Testis (tissue), 2 donors: ENCODE measurements at regions not wholly inside any gene's neighbourhood (a gene's known extent, or its start where the extent isn't known, plus 50 kb on each side); places are given as distances from the start of the nearest gene placed in this dataset.

Source experiments
- CTCF ChIP-seq, 3 experiments: fragments of 450-650 bp in 2 of 3; fragments of 200-600 bp in 1 of 3; sonication (generic) in 1 of 3; IDR thresholded peaks; one replicate each; pipeline ENCODE4 v1.5.1; 2016 to 2019; ENCODE audit warnings: antibody characterized with exemption in 3 of 3, mild to moderate bottlenecking in 2 of 3, moderate library complexity in 1 of 3
- POLR2A ChIP-seq: fragments of 450-650 bp; IDR thresholded peaks from one replicate; pipeline ENCODE4 v1.6.1; 2017; ENCODE audit warnings: antibody characterized with exemption, mild to moderate bottlenecking, moderate library complexity

GRCh38 chr4:147137280-147137679 lies 191.6 kb upstream of the TTC29 start:
- TF ChIP-seq CTCF (IDR thresholded peaks at IDR 0.05): no peak
- no peak for TF ChIP-seq POLR2A
